HepG2 (cell line): ENCODE measurements at regions not wholly inside any gene's neighbourhood (a gene's known extent, or its start where the extent isn't known, plus 50 kb on each side); places are given as distances from the start of the nearest gene placed in this dataset.
"Not testable (repeated sequence)": the region's sequence is repeated elsewhere in the genome, so short reads cannot be mapped to it uniquely, and the experiment has no call there.

Experiments used
- ATAC-seq: fragments of 200-7000 bp; cut with Tn5 transposase; 3 replicates; pipeline ENCODE4 v1.9.1; 2020; ENCODE audit warnings: mild to moderate bottlenecking, moderate library complexity
- BruUV-seq: library from RNA; stranded (reverse); fragments of 400-500 nt; replicated peaks from 2 replicates; lab custom pipeline; 2021; lab: Mats Ljungman, UMichigan
- CTCF ChIA-PET: fragments of 300-600 bp; formaldehyde crosslinking; extraction: SDS; loops from one replicate; lab custom pipeline; 2021; ENCODE audit warnings: low total read pairs, inconsistent platforms, low intra/inter-chr PET ratio; lab: Yijun Ruan, JAX
- POLR2A ChIA-PET: fragments of 350-600 bp; sonication (Branson Sonifier 250); formaldehyde crosslinking; loops from one replicate; lab custom pipeline; 2020; ENCODE audit warnings: antibody characterized with exemption, inconsistent platforms; lab: Yijun Ruan, JAX
- DNase-seq: peaks from one replicate; pipeline ENCODE4 v3.0.0-alpha.2; 2015; ENCODE audit warnings: low spot score
- FAIRE-seq: peaks from 3 replicates; lab custom pipeline; 2011; peaks lifted over from hg19 to GRCh38; lab: Jason Lieb, UNC
- H2AFZ ChIP-seq: one replicate; pipeline ENCODE4 v1.6.1; 2011; ENCODE audit warnings: low read length, inconsistent platforms
- H3K27ac ChIP-seq: fragments of 300-600 bp; 3 replicates; pipeline ENCODE4 v1.8.0; 2011; ENCODE audit warnings: mixed run types, mild to moderate bottlenecking, mixed read lengths, low read length, inconsistent platforms; ENCODE audit not compliant: insufficient read depth; ENCODE audit errors: extremely low read length
- H3K27me3 ChIP-seq, 2 experiments: fragments of 200-600 bp in 1 of 2; 2 replicates in 1 of 2; 3 replicates in 1 of 2; pipeline versions ENCODE4 v1.6.0 to v1.8.0; 2011; ENCODE audit warnings: low read length in 2 of 2, mild to moderate bottlenecking in 2 of 2, moderate library complexity in 2 of 2, inconsistent platforms in 1 of 2; ENCODE audit not compliant: insufficient read depth in 2 of 2, control insufficient read depth in 1 of 2
- H3K36me3 ChIP-seq, 2 experiments: fragments of 200-600 bp in 1 of 2; replicated peaks in 1 of 2; 2 replicates in 1 of 2; 3 replicates in 1 of 2; pipeline versions ENCODE4 v1.5.1 to v1.8.0; 2011; ENCODE audit warnings: low read length in 2 of 2, inconsistent platforms in 1 of 2; ENCODE audit not compliant: insufficient read depth in 2 of 2, control insufficient read depth in 1 of 2
- H3K4me1 ChIP-seq: 2 replicates; pipeline ENCODE4 v1.5.1; 2012; ENCODE audit warnings: low read length, inconsistent platforms; ENCODE audit not compliant: insufficient read depth
- H3K4me2 ChIP-seq: 2 replicates; pipeline ENCODE4 v1.6.0; 2011; ENCODE audit warnings: low read depth, low read length, inconsistent platforms
- H3K4me3 ChIP-seq, 3 experiments: fragments of 200-600 bp in 1 of 3; sonication (generic), shearing (Covaris generic) in 1 of 3; replicated peaks in 1 of 3; 2 replicates each; pipeline ENCODE4 v1.5.1; 2011 to 2016; ENCODE audit warnings: low read length in 3 of 3, inconsistent platforms in 2 of 3, low read depth in 2 of 3, mild to moderate bottlenecking in 2 of 3, control low read depth in 1 of 3, mixed read lengths in 1 of 3; ENCODE audit not compliant: insufficient read depth in 1 of 3
- H3K79me2 ChIP-seq: one replicate; pipeline ENCODE4 v1.6.1; 2011; ENCODE audit warnings: low read length, inconsistent platforms; ENCODE audit not compliant: insufficient read depth
- H3K9ac ChIP-seq: 2 replicates; pipeline ENCODE4 v1.6.0; 2011; ENCODE audit warnings: mild to moderate bottlenecking, low read depth, low read length, inconsistent platforms; ENCODE audit not compliant: insufficient read depth
- H3K9me3 ChIP-seq: 2 replicates; pipeline ENCODE4 v1.5.1; 2012; ENCODE audit warnings: mild to moderate bottlenecking, low read length
- H4K20me1 ChIP-seq: 2 replicates; pipeline ENCODE4 v1.6.0; 2011; ENCODE audit warnings: inconsistent platforms, mild to moderate bottlenecking, low read length, moderate library complexity; ENCODE audit not compliant: insufficient read depth
- BRD4 ChIP-seq: sonication (generic); formaldehyde crosslinking; IDR thresholded peaks from 2 replicates; pipeline ENCODE4 v1.4.0; 2020; ENCODE audit warnings: missing genetic modification reagents
- CENPBD1 ChIP-seq: sonication (generic); formaldehyde crosslinking; IDR thresholded peaks from 2 replicates; pipeline ENCODE4 v1.8.0; 2022; ENCODE audit warnings: missing genetic modification reagents, low read depth, mild to moderate bottlenecking, borderline replicate concordance
- EZH2 ChIP-seq: conservative IDR thresholded peaks from 2 replicates; pipeline ENCODE4 v1.6.1; 2012; ENCODE audit warnings: mild to moderate bottlenecking, low read depth, low read length, moderate library complexity
- FOXM1 ChIP-seq: sonication (generic); formaldehyde crosslinking; IDR thresholded peaks from 2 replicates; pipeline ENCODE4 v1.5.0; 2020; ENCODE audit warnings: missing genetic modification reagents
- FOXP4 ChIP-seq: sonication (generic); formaldehyde crosslinking; IDR thresholded peaks from 2 replicates; pipeline ENCODE4 v1.4.0; 2020; ENCODE audit warnings: missing genetic modification reagents
- MAFF ChIP-seq: IDR thresholded peaks from 2 replicates; pipeline ENCODE4 v1.6.1; 2011; ENCODE audit warnings: low read depth, low read length, improper control_type of control experiment
- MAFK ChIP-seq, 2 experiments: IDR thresholded peaks in 1 of 2; conservative IDR thresholded peaks in 1 of 2; 2 replicates each; pipeline ENCODE4 v1.6.1; 2011; ENCODE audit warnings: improper control_type of control experiment in 2 of 2, low read length in 2 of 2
- MIER2 ChIP-seq: IDR thresholded peaks from 2 replicates; pipeline ENCODE4 v1.6.1; 2016; ENCODE audit warnings: missing biosample characterization, missing genetic modification reagents
- MTERF4 ChIP-seq: sonication (generic); formaldehyde crosslinking; IDR thresholded peaks from 2 replicates; pipeline ENCODE4 v1.8.0; 2023; ENCODE audit warnings: mild to moderate bottlenecking, missing genetic modification reagents
- NFATC3 ChIP-seq: sonication (generic); formaldehyde crosslinking; IDR thresholded peaks from 2 replicates; pipeline ENCODE4 v1.5.1; 2020; ENCODE audit warnings: mild to moderate bottlenecking, missing genetic modification reagents
- SATB2 ChIP-seq: sonication (generic); formaldehyde crosslinking; IDR thresholded peaks from 2 replicates; pipeline ENCODE4 v1.5.0; 2020; ENCODE audit warnings: missing genetic modification reagents
- SMARCC2 ChIP-seq: fragments of 450-650 bp; IDR thresholded peaks from 2 replicates; pipeline ENCODE4 v1.6.1; 2017; ENCODE audit warnings: antibody characterized with exemption, mild to moderate bottlenecking
- ZBTB7B ChIP-seq: sonication (generic); formaldehyde crosslinking; IDR thresholded peaks from 2 replicates; pipeline ENCODE4 v1.4.0; 2020; ENCODE audit warnings: missing genetic modification reagents
- ZMYM3 ChIP-seq: sonication (generic); formaldehyde crosslinking; IDR thresholded peaks from 2 replicates; pipeline ENCODE4 v1.5.1; 2020; ENCODE audit warnings: mild to moderate bottlenecking, missing genetic modification reagents
- WGBS: methylation state at CpG from one replicate; pipeline ENCODE4 v1.1.6; 2017; ENCODE audit warnings: low lambda C conversion rate; 5-methylcytosine and 5-hydroxymethylcytosine counted together
- in situ Hi-C: cut with HindIII; loops from 2 replicates; pipeline ENCODE4 v1.10.0; 2017; ENCODE audit warnings: low pct_unique_long_range_greater_than_20kb; ENCODE audit not compliant: extremely low pct_ligation_motif_present
- intact Hi-C: fragments of 100-400 bp; cut with micrococcal nuclease; formaldehyde crosslinking; loops from one replicate; pipeline ENCODE4 v1.10.0; 2022; ENCODE audit not compliant: unreplicated experiment

- TF ChIP-seq ZMYM3 (no peak), SMARCC2 (no peak)
Measured at GRCh38 chr1:5727191-5727590, 265.0 kb downstream of the NPHP4 start (continued).

- BruUV-seq, CTCF ChIA-PET, in situ Hi-C loops, intact Hi-C loops, H3K4me2 ChIP-seq, H2AFZ ChIP-seq, H3K79me2 ChIP-seq, POLR2A ChIA-PET, H3K4me1 ChIP-seq, H3K36me3 ChIP-seq, H3K27ac ChIP-seq, H3K9ac ChIP-seq, H3K9me3 ChIP-seq, DNase-seq, H4K20me1 ChIP-seq, H3K4me3 ChIP-seq, ATAC-seq, FAIRE-seq: not testable (repeated sequence)
- WGBS: 0% methylated on average over 5 of the region's 13 CpGs
- H3K27me3 ChIP-seq: peaks cover 4 to 36% of the 10 kb centered on the region in 2 experiments; a peak in 4 of 5 replicates
- TF ChIP-seq MAFF (peak; percentile 32; the same call in 1 of the 2 replicates), MAFK (conservative IDR thresholded peaks at IDR 0.05 in 1 of 2, IDR thresholded peaks at IDR 0.05 in 1 of 2; ENCODE audit: low read length in 2 of 2) (peak; percentile 55 to 65; a peak in 3 of 4 replicates)
Measured at GRCh38 chr1:5726586-5727184, 265.5 kb downstream of the NPHP4 start.

- Histone ChIP-seq H3K79me2 (no peaks in the 10 kb centered on the region), H3K4me1 (no peaks in the 10 kb centered on the region), H3K36me3 (no peaks in the 10 kb centered on the region), H3K27ac (no peak overlapping the region), H2AFZ (no peak overlapping the region), H4K20me1 (no peaks in the 10 kb centered on the region), H3K9me3 (no peaks in the 10 kb centered on the region), H3K4me3 (no peak overlapping the region), H3K9ac (no peak overlapping the region), H3K4me2 (no peak overlapping the region), H3K27me3 (peaks cover 4 to 37% of the 10 kb centered on the region in 2 experiments; a peak in 4 of 5 replicates)
- intact Hi-C loops: no loop called here
- ATAC-seq: no peak
- no peak for FAIRE-seq
- POLR2A ChIA-PET: no interaction called here
- no TSS peak for BruUV-seq
- in situ Hi-C loops: no loop called here
- WGBS: 21% methylated on average over 5 of the region's 14 CpGs
- CTCF ChIA-PET: no interaction called here
- no peak for DNase-seq
- TF ChIP-seq MTERF4 (CRISPR knock-in tag) (no peak), BRD4 (CRISPR knock-in tag) (no peak), FOXP4 (CRISPR knock-in tag) (no peak), MIER2 (CRISPR knock-in tag) (no peak), ZBTB7B (CRISPR knock-in tag) (no peak), SATB2 (CRISPR knock-in tag) (no peak), CENPBD1 (no peak), FOXM1 (CRISPR knock-in tag) (no peak), EZH2 (no peak), NFATC3 (CRISPR knock-in tag) (no peak)
Measured at GRCh38 chr1:5725855-5726585, 266.2 kb downstream of the NPHP4 start.
